ENCODE measurements at regions not wholly inside any gene's neighbourhood (a gene's known extent, or its start where the extent isn't known, plus 50 kb on each side); places are given as distances from the start of the nearest gene placed in this dataset.

DNA sequence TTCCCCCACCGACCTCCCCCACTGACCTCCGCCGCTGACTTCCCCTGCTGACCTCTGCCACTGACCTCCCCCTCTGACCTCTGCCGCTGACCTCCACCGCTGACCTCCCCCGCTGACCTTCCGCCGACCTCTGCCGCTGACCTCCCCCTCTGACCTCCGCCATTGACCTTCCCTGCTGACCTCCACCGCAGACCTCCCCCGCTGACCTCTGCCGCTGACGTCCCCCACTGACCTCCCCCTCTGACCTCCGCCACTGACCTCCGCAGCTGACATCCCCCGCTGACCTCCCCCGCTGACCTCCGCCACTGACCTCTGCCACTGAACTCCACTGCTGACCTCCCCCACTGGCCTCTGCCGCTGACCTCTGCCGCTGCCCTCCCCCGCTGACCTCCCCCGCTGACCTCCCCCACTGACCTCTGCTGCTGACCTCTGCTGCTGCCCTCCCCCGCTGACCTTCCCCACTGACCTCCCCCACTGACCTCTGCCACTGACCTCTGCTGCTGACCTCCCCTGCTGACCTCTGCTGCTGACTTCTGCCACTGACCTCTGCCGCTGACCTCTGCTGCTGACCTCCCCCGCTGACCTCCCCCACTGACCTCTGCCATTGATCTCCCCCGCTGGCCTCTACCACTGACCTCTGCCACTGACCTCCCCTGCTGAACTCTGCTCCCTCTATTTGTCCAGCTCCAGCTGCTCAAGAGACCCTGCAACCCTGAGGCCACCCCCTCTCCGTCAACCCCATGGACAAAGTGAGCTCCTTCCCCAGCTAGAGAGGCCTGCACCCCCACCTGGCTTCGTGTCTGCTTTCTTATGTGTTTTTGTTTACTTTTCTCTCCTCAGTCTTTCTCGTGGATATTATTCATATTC is 91.4 kb upstream of the AFDN start (continued):
- TF ChIP-seq, protein P1, sequence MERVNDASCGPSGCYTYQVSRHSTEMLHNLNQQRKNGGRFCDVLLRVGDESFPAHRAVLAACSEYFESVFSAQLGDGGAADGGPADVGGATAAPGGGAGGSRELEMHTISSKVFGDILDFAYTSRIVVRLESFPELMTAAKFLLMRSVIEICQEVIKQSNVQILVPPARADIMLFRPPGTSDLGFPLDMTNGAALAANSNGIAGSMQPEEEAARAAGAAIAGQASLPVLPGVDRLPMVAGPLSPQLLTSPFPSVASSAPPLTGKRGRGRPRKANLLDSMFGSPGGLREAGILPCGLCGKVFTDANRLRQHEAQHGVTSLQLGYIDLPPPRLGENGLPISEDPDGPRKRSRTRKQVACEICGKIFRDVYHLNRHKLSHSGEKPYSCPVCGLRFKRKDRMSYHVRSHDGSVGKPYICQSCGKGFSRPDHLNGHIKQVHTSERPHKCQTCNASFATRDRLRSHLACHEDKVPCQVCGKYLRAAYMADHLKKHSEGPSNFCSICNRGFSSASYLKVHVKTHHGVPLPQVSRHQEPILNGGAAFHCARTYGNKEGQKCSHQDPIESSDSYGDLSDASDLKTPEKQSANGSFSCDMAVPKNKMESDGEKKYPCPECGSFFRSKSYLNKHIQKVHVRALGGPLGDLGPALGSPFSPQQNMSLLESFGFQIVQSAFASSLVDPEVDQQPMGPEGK (CRISPR knock-in tag; IDR thresholded peaks at IDR 0.05): peak; percentile 82
- TF ChIP-seq ZSCAN31 (CRISPR knock-in tag; IDR thresholded peaks at IDR 0.05; ENCODE audit: low read depth): no peak
- TF ChIP-seq ZNF713 (CRISPR knock-in tag; IDR thresholded peaks at IDR 0.05): no peak
- TF ChIP-seq, protein P2, sequence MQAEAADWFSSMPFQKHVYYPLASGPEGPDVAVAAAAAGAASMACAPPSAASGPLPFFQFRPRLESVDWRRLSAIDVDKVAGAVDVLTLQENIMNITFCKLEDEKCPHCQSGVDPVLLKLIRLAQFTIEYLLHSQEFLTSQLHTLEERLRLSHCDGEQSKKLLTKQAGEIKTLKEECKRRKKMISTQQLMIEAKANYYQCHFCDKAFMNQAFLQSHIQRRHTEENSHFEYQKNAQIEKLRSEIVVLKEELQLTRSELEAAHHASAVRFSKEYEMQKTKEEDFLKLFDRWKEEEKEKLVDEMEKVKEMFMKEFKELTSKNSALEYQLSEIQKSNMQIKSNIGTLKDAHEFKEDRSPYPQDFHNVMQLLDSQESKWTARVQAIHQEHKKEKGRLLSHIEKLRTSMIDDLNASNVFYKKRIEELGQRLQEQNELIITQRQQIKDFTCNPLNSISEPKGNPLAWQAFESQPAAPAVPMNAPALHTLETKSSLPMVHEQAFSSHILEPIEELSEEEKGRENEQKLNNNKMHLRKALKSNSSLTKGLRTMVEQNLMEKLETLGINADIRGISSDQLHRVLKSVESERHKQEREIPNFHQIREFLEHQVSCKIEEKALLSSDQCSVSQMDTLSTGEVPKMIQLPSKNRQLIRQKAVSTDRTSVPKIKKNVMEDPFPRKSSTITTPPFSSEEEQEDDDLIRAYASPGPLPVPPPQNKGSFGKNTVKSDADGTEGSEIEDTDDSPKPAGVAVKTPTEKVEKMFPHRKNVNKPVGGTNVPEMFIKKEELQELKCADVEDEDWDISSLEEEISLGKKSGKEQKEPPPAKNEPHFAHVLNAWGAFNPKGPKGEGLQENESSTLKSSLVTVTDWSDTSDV (CRISPR knock-in tag; IDR thresholded peaks at IDR 0.05): no peak
- no peak for TF ChIP-seq ZSCAN22 (CRISPR knock-in tag; IDR thresholded peaks at IDR 0.05)
- TF ChIP-seq SOX5 (CRISPR knock-in tag; IDR thresholded peaks at IDR 0.05; ENCODE audit: borderline replicate concordance): peak; percentile 47; the same call in 1 of the 2 replicates
- TF ChIP-seq, protein P3, sequence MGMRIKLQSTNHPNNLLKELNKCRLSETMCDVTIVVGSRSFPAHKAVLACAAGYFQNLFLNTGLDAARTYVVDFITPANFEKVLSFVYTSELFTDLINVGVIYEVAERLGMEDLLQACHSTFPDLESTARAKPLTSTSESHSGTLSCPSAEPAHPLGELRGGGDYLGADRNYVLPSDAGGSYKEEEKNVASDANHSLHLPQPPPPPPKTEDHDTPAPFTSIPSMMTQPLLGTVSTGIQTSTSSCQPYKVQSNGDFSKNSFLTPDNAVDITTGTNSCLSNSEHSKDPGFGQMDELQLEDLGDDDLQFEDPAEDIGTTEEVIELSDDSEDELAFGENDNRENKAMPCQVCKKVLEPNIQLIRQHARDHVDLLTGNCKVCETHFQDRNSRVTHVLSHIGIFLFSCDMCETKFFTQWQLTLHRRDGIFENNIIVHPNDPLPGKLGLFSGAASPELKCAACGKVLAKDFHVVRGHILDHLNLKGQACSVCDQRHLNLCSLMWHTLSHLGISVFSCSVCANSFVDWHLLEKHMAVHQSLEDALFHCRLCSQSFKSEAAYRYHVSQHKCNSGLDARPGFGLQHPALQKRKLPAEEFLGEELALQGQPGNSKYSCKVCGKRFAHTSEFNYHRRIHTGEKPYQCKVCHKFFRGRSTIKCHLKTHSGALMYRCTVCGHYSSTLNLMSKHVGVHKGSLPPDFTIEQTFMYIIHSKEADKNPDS (CRISPR knock-in tag; IDR thresholded peaks at IDR 0.05): peak; percentile 68
- no peak for TF ChIP-seq KDM3A (CRISPR knock-in tag; IDR thresholded peaks at IDR 0.05; ENCODE audit: low read depth)
- no peak for TF ChIP-seq KMT2A (CRISPR knock-in tag; IDR thresholded peaks at IDR 0.05)
- TF ChIP-seq ZNF780A (CRISPR knock-in tag; IDR thresholded peaks at IDR 0.05): 0 out of 2 replicates have a peak, but pooled peaks have one; percentile 48
- no peak for TF ChIP-seq MXI1 (IDR thresholded peaks at IDR 0.05; ENCODE audit: borderline replicate concordance, low read depth, low read length)
- TF ChIP-seq AKNA (CRISPR knock-in tag; IDR thresholded peaks at IDR 0.05; ENCODE audit: borderline replicate concordance): no peak
- no peak for TF ChIP-seq ZSCAN12 (CRISPR knock-in tag; IDR thresholded peaks at IDR 0.05)
- no peak for TF ChIP-seq MYNN (CRISPR knock-in tag; IDR thresholded peaks at IDR 0.05; ENCODE audit: low read depth)
- peak; percentile 60; the same call in 1 of the 2 replicates for TF ChIP-seq NCOA2 (CRISPR knock-in tag; IDR thresholded peaks at IDR 0.05)
- 0 out of 2 replicates have a peak, but pooled peaks have one; percentile 3 for TF ChIP-seq SIN3A (IDR thresholded peaks at IDR 0.05; ENCODE audit: borderline replicate concordance, low read depth, low read length)
- no peak for TF ChIP-seq ZFP62 (CRISPR knock-in tag; IDR thresholded peaks at IDR 0.05)
- TF ChIP-seq ZNF816 (CRISPR knock-in tag; IDR thresholded peaks at IDR 0.05; ENCODE audit: borderline replicate concordance): no peak
